ENCODE measurements at regions not wholly inside any gene's neighbourhood (a gene's known extent, or its start where the extent isn't known, plus 50 kb on each side); places are given as distances from the start of the nearest gene placed in this dataset.

- intact Hi-C loops (cut with DNase I; ENCODE audit: low total_unique reads): no loop called here
- H3K27me3 ChIP-seq: no peaks in the 10 kb centered on the region
- H3K27ac ChIP-seq: no peak overlapping the region
- TF ChIP-seq POLR2A (IDR thresholded peaks at IDR 0.05) (no peak), CTCF (IDR thresholded peaks at IDR 0.05) (no peak)
- WGBS, 2 donors: 90 to 95% methylated on average over 2 of the region's 2 CpGs
- H3K9me3 ChIP-seq: no peaks in the 10 kb centered on the region
- H3K36me3 ChIP-seq (ENCODE audit: low read depth, missing control alignments): no peaks in the 10 kb centered on the region
- no peaks in the 10 kb centered on the region for H3K4me1 ChIP-seq
- H3K4me3 ChIP-seq: no peak overlapping the region
- DNase-seq: no peak
Observed at GRCh38 chr3:21120826-21121225, 630.2 kb downstream of the ZNF385D start.

DNA sequence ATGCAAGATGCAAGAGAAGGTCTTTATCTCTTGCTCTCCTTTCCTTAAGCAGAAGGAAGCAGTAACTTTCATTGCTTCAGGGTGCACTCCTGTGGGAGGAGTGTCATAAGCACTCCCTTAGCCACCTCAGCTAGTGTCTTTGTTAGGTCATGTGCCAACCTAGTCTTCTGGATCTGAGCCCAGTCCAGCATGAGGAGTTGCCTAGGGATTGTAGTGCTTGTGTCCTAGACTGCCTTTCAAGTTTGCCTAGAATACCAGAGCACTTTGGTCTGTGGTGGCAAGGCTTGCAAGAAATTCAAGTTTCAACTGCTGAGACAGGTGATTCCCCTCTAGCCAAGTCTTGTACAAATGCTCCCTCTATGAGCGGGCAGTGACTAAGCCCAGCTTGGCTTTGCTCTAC is 633.6 kb downstream of the ZNF385D start:
- H3K36me3 ChIP-seq (ENCODE audit: low read depth, missing control alignments): no peaks in the 10 kb centered on the region
- intact Hi-C loops (cut with DNase I; ENCODE audit: low total_unique reads): no loop called here
- DNase-seq: no peak
- TF ChIP-seq POLR2A (IDR thresholded peaks at IDR 0.05) (no peak), CTCF (IDR thresholded peaks at IDR 0.05) (no peak)
- no peaks in the 10 kb centered on the region for H3K9me3 ChIP-seq
- H3K4me3 ChIP-seq: no peak overlapping the region
- no peaks in the 10 kb centered on the region for H3K27me3 ChIP-seq
- no peak overlapping the region for H3K27ac ChIP-seq
- 94 to 100% methylated on average over 1 of the region's 1 CpG for WGBS, 2 donors
- no peaks in the 10 kb centered on the region for H3K4me1 ChIP-seq

- intact Hi-C loops (cut with DNase I; ENCODE audit: low total_unique reads): no loop called here
- Histone ChIP-seq H3K4me3 (no peak overlapping the region), H3K36me3 (ENCODE audit: low read depth, missing control alignments) (no peaks in the 10 kb centered on the region), H3K9me3 (no peaks in the 10 kb centered on the region), H3K4me1 (no peaks in the 10 kb centered on the region), H3K27ac (no peak overlapping the region), H3K27me3 (no peaks in the 10 kb centered on the region)
- TF ChIP-seq POLR2A (IDR thresholded peaks at IDR 0.05): no peak
- no peak for TF ChIP-seq CTCF (IDR thresholded peaks at IDR 0.05)
- DNase-seq: no peak
- WGBS, 2 donors: 71 to 77% methylated on average over 3 of the region's 3 CpGs
Observed at GRCh38 chr3:21109056-21109455, 642.0 kb downstream of the ZNF385D start.

DNA sequence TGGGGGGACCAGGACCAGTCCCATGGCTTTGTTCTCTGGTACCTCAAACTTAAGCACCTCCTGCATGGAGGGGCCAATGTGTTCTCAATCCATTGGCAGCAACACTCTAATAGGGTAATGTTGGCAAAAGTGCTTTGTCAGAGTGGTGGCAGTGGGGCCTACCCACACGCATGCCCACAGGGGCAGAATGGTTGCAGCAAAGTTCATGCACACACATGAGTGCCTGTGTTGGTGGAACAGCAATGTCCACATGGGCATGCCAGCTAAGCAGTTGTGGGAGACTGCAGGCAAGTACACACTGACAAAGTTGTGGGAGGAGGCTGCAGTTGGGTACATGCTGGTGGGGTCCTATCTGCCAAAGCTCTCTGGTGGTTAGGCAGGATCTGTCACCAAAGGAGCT is 645.2 kb downstream of the ZNF385D start:
- Histone ChIP-seq H3K27ac (no peak overlapping the region), H3K4me1 (no peaks in the 10 kb centered on the region), H3K27me3 (no peaks in the 10 kb centered on the region), H3K4me3 (no peak overlapping the region), H3K9me3 (no peaks in the 10 kb centered on the region), H3K36me3 (ENCODE audit: low read depth, missing control alignments) (no peaks in the 10 kb centered on the region)
- intact Hi-C loops (cut with DNase I; ENCODE audit: low total_unique reads): no loop called here
- 100% methylated on average over 1 of the region's 1 CpG; no CpG with 5 or more reads in 1 of the 2 donors for WGBS, 2 donors
- no peak for DNase-seq
- TF ChIP-seq CTCF (IDR thresholded peaks at IDR 0.05) (no peak), POLR2A (IDR thresholded peaks at IDR 0.05) (no peak)

- no peak for DNase-seq
- Histone ChIP-seq H3K36me3 (ENCODE audit: low read depth, missing control alignments) (no peaks in the 10 kb centered on the region), H3K27me3 (no peaks in the 10 kb centered on the region), H3K27ac (no peak overlapping the region), H3K4me3 (no peak overlapping the region), H3K4me1 (no peaks in the 10 kb centered on the region), H3K9me3 (no peaks in the 10 kb centered on the region)
- WGBS, 2 donors: 88 to 91% methylated on average over 6 of the region's 6 CpGs
- TF ChIP-seq POLR2A (IDR thresholded peaks at IDR 0.05) (no peak), CTCF (IDR thresholded peaks at IDR 0.05) (no peak)
- intact Hi-C loops (cut with DNase I; ENCODE audit: low total_unique reads): no loop called here
Observed at GRCh38 chr3:21100656-21101359, 650.2 kb downstream of the ZNF385D start.

Measured in testis (tissue), 2 donors.